ENCODE measurements at regions not wholly inside any gene's neighbourhood (a gene's known extent, or its start where the extent isn't known, plus 50 kb on each side); places are given as distances from the start of the nearest gene placed in this dataset.

- TF ChIP-seq CTCF (IDR thresholded peaks at IDR 0.05; ENCODE audit: poor library complexity, severe bottlenecking) (no peak), POLR2AphosphoS5 (IDR thresholded peaks at IDR 0.05) (no peak), SMC3 (conservative IDR thresholded peaks at IDR 0.05; ENCODE audit: poor library complexity) (no peak), EP300 (conservative IDR thresholded peaks at IDR 0.05; ENCODE audit: poor library complexity, severe bottlenecking) (no peak), REST (IDR thresholded peaks at IDR 0.05; ENCODE audit: borderline replicate concordance) (no peak), TAF1 (IDR thresholded peaks at IDR 0.05; ENCODE audit: low read depth) (no peak), EZH2 (IDR thresholded peaks at IDR 0.05; ENCODE audit: borderline replicate concordance, insufficient read depth, low read length, poor library complexity, severe bottlenecking) (no peak)
Measured at GRCh38 chr6:44554194-44554593, 166.7 kb downstream of the CDC5L start.

All from neural cell (in vitro differentiated cells).